ENCODE measurements at regions not wholly inside any gene's neighbourhood (a gene's known extent, or its start where the extent isn't known, plus 50 kb on each side); places are given as distances from the start of the nearest gene placed in this dataset.
A peak's percentile ranks its signal among the peaks of the same experiment; 100 is the strongest.

GRCh38 chr4:113849771-113850170 is 88.2 kb upstream of the CAMK2D start:
- ATAC-seq = no peak

GRCh38 chr4:113847710-113848109 is 86.2 kb upstream of the CAMK2D start:
- no peak for ATAC-seq

- ATAC-seq = no peak
These were observed 84.9 kb upstream of the CAMK2D start for GRCh38 chr4:113846433-113846832.

GRCh38 chr4:113845138-113845537 is 83.6 kb upstream of the CAMK2D start:
- ATAC-seq = no peak

- ATAC-seq = no peak
These were observed 82.8 kb upstream of the CAMK2D start for GRCh38 chr4:113844369-113844768.

- ATAC-seq = no peak
These were observed 79.3 kb upstream of the CAMK2D start for GRCh38 chr4:113840861-113841260.

GRCh38 chr4:113838460-113838859 is 76.9 kb upstream of the CAMK2D start:
- ATAC-seq = no peak

- ATAC-seq = peak; percentile 71 to 73
These were observed 75.9 kb upstream of the CAMK2D start for GRCh38 chr4:113837397-113837796.

- ATAC-seq = no peak
These were observed 73.5 kb upstream of the CAMK2D start for GRCh38 chr4:113835005-113835404.

GRCh38 chr4:113834298-113834697 is 72.8 kb upstream of the CAMK2D start:
- ATAC-seq = no peak

GRCh38 chr4:113832803-113833202 is 71.3 kb upstream of the CAMK2D start:
- ATAC-seq = no peak

GRCh38 chr4:113831457-113831856 is 69.9 kb upstream of the CAMK2D start:
- ATAC-seq = no peak

- no peak for ATAC-seq
These were observed 67.2 kb upstream of the CAMK2D start for GRCh38 chr4:113828702-113829101.

- no peak for ATAC-seq
These were observed 65.7 kb upstream of the CAMK2D start for GRCh38 chr4:113827285-113827684.

GRCh38 chr4:113826421-113826820 is 64.9 kb upstream of the CAMK2D start:
- no peak for ATAC-seq

GRCh38 chr4:113825272-113825671 is 63.7 kb upstream of the CAMK2D start:
- ATAC-seq = peak in 1 of 2 donors; percentile 19

- no peak for ATAC-seq
These were observed 62.9 kb upstream of the CAMK2D start for GRCh38 chr4:113824396-113824795.

- ATAC-seq = peak in 1 of 2 donors; percentile 23
These were observed 61.7 kb upstream of the CAMK2D start for GRCh38 chr4:113823291-113823659.

- ATAC-seq = peak; percentile 81 to 90
These were observed 61.2 kb upstream of the CAMK2D start for GRCh38 chr4:113822555-113823290.

- ATAC-seq = no peak
These were observed 60.3 kb upstream of the CAMK2D start for GRCh38 chr4:113821856-113822255.

- ATAC-seq = no peak
These were observed 58.6 kb upstream of the CAMK2D start for GRCh38 chr4:113820108-113820507.

GRCh38 chr4:113815826-113816225 is 54.3 kb upstream of the CAMK2D start:
- ATAC-seq = no peak

GRCh38 chr4:113811359-113811758 is 49.8 kb upstream of the CAMK2D start:
- ATAC-seq = no peak

Data from activated CD4-positive, CD25-positive, alpha-beta regulatory T cell treated with anti-CD3 and anti-CD28 coated beads, Interleukin-2, amount 50 U/mL, for 24 hours (primary cell).